DND-41 (cell line): ENCODE measurements at regions not wholly inside any gene's neighbourhood (a gene's known extent, or its start where the extent isn't known, plus 50 kb on each side); places are given as distances from the start of the nearest gene placed in this dataset.

Experiments used
- ATAC-seq: fragments of 200-7000 bp; cut with Tn5 transposase; 3 replicates; pipeline ENCODE4 v1.9.1; 2021; ENCODE audit warnings: low read depth; ENCODE audit not compliant: insufficient read depth
- DNase-seq: peaks from one replicate; pipeline ENCODE4 v3.0.0-alpha.2; 2020
- H2AFZ ChIP-seq: 2 replicates; pipeline ENCODE4 v1.6.0; 2012; ENCODE audit warnings: low read depth, low read length
- H3K27ac ChIP-seq: 2 replicates; pipeline ENCODE4 v1.5.1; 2012; ENCODE audit warnings: low read length, inconsistent platforms
- H3K27me3 ChIP-seq: fragments of 200-600 bp; sonication (generic); 2 replicates; pipeline ENCODE4 v1.6.0; 2012; ENCODE audit warnings: low read length, mild to moderate bottlenecking, inconsistent platforms; ENCODE audit not compliant: insufficient read depth, poor library complexity
- H3K36me3 ChIP-seq: 2 replicates; pipeline ENCODE4 v1.5.1; 2012; ENCODE audit warnings: low read length, inconsistent platforms; ENCODE audit not compliant: insufficient read depth
- H3K4me1 ChIP-seq: 2 replicates; pipeline ENCODE4 v1.5.1; 2012; ENCODE audit warnings: mild to moderate bottlenecking, low read length; ENCODE audit not compliant: insufficient read depth
- H3K4me2 ChIP-seq: 2 replicates; pipeline ENCODE4 v1.6.0; 2012; ENCODE audit warnings: mild to moderate bottlenecking, moderate library complexity, low read length, inconsistent platforms; ENCODE audit not compliant: insufficient read depth
- H3K4me3 ChIP-seq, 2 experiments: fragments of 200-600 bp in 1 of 2; shearing (Covaris generic) in 1 of 2; 2 replicates each; pipeline ENCODE4 v1.5.1; 2012 to 2016; ENCODE audit warnings: inconsistent platforms in 2 of 2, low read length in 2 of 2, mild to moderate bottlenecking in 2 of 2, low read depth in 1 of 2, moderate library complexity in 1 of 2
- H3K79me2 ChIP-seq: 2 replicates; pipeline ENCODE4 v1.6.0; 2012; ENCODE audit warnings: low read length, inconsistent platforms; ENCODE audit not compliant: insufficient read depth
- H3K9ac ChIP-seq: 2 replicates; pipeline ENCODE4 v1.6.0; 2012; ENCODE audit warnings: low read depth, mild to moderate bottlenecking, inconsistent platforms, low read length, moderate library complexity
- H3K9me3 ChIP-seq: 2 replicates; pipeline ENCODE4 v1.5.1; 2012; ENCODE audit warnings: low read length, moderate library complexity, mild to moderate bottlenecking, inconsistent platforms; ENCODE audit not compliant: insufficient read depth, severe bottlenecking
- H4K20me1 ChIP-seq: 2 replicates; pipeline ENCODE4 v1.6.0; 2012; ENCODE audit warnings: low read length; ENCODE audit not compliant: insufficient read depth
- EZH2 ChIP-seq: IDR thresholded peaks from 3 replicates; pipeline ENCODE4 v1.6.1; 2012; ENCODE audit warnings: borderline replicate concordance, low read depth, mild to moderate bottlenecking, moderate library complexity, low read length, inconsistent platforms; ENCODE audit not compliant: severe bottlenecking
- TF ChIP-seq, protein P1 (sequence below): IDR thresholded peaks from 2 replicates; pipeline ENCODE4 v1.5.1; 2012; ENCODE audit warnings: borderline replicate concordance, low read length, moderate library complexity, mild to moderate bottlenecking; ENCODE audit not compliant: poor library complexity, severe bottlenecking; ENCODE audit errors: extremely low read depth

DNA sequence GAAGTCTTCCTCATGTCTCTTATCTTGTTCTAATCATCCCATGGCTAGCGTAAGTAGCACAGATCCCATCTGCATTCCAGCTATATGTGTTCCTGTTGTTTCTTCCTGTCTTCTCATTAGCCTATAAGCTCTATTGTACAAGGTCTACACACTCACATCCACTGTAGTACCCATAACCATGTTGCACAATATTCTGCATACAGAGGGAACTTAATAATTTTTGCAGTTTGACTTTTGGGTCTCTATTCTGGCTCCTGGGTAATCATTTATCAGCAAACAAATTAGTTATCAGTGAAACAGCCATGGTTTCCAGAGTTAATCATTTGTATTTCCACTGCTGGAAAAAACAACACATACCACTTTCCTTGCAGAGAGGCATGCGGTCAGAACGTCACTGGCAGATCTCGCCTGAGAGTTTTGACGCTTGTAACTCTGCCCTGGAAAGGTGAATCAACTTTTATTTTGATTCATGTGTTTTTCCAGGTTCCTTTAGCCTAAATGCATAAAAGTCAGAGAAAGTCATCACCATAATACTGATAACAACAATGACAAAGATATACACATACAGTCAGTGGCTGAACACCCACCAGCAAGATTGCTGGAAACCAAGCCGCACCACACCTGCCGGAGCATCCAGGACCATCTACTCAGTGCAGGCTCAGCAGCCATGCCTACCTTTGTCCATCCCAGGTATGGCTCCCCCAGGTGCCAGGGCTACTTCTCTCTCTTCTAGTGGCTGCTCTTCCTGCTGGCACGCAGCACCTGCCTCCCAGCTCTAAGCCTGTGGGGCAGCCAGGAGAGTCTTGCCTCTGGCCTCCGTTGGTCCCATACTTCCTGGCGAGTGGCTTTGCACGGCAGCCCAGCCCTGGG lies 158.2 kb downstream of the QRSL1 start:
- DNase-seq (no peak), ATAC-seq (no peak)
- Histone ChIP-seq H3K36me3 (no peaks in the 10 kb centered on the region), H3K27me3 (peaks cover 5% of the 10 kb centered on the region), H4K20me1 (no peaks in the 10 kb centered on the region), H3K4me1 (no peaks in the 10 kb centered on the region), H2AFZ (no peak overlapping the region), H3K9ac (no peak overlapping the region), H3K9me3 (no peaks in the 10 kb centered on the region), H3K4me2 (no peak overlapping the region), H3K4me3 (no peak overlapping the region), H3K27ac (no peak overlapping the region), H3K79me2 (no peaks in the 10 kb centered on the region)
- no peak for TF ChIP-seq EZH2
- TF ChIP-seq, protein P1, sequence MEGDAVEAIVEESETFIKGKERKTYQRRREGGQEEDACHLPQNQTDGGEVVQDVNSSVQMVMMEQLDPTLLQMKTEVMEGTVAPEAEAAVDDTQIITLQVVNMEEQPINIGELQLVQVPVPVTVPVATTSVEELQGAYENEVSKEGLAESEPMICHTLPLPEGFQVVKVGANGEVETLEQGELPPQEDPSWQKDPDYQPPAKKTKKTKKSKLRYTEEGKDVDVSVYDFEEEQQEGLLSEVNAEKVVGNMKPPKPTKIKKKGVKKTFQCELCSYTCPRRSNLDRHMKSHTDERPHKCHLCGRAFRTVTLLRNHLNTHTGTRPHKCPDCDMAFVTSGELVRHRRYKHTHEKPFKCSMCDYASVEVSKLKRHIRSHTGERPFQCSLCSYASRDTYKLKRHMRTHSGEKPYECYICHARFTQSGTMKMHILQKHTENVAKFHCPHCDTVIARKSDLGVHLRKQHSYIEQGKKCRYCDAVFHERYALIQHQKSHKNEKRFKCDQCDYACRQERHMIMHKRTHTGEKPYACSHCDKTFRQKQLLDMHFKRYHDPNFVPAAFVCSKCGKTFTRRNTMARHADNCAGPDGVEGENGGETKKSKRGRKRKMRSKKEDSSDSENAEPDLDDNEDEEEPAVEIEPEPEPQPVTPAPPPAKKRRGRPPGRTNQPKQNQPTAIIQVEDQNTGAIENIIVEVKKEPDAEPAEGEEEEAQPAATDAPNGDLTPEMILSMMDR = no peak

DNA sequence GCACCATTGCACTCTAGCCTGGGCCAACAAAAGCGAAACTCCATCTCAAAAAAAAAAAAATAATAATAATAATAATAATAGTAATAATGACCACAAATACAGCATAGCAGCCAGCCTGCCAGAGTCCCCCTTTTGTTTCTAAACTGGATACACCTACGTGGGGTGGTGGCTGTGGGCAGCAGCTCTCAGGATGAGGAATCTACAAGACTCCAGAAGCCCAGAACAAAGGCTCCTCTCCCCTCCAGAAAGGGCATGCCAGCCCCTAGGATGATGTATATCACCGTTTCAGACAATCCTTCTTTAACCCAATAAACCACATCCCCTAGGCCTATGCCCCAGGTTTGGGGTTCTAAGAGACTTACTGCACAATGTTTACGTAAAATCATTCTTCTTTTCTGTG lies 155.9 kb downstream of the QRSL1 start:
- H3K4me3 ChIP-seq = no peak overlapping the region
- H3K27ac ChIP-seq = no peak overlapping the region
- H3K4me1 ChIP-seq = no peaks in the 10 kb centered on the region
- no peaks in the 10 kb centered on the region for H3K36me3 ChIP-seq
- no peak overlapping the region for H2AFZ ChIP-seq
- no peak overlapping the region for H3K4me2 ChIP-seq
- ATAC-seq = no peak
- TF ChIP-seq, protein P1 = no peak
- TF ChIP-seq EZH2 = no peak
- H3K27me3 ChIP-seq = peaks cover 1% of the 10 kb centered on the region
- H3K9me3 ChIP-seq = no peaks in the 10 kb centered on the region
- no peak for DNase-seq
- H3K9ac ChIP-seq = no peak overlapping the region
- H4K20me1 ChIP-seq = no peaks in the 10 kb centered on the region
- no peaks in the 10 kb centered on the region for H3K79me2 ChIP-seq

DNA sequence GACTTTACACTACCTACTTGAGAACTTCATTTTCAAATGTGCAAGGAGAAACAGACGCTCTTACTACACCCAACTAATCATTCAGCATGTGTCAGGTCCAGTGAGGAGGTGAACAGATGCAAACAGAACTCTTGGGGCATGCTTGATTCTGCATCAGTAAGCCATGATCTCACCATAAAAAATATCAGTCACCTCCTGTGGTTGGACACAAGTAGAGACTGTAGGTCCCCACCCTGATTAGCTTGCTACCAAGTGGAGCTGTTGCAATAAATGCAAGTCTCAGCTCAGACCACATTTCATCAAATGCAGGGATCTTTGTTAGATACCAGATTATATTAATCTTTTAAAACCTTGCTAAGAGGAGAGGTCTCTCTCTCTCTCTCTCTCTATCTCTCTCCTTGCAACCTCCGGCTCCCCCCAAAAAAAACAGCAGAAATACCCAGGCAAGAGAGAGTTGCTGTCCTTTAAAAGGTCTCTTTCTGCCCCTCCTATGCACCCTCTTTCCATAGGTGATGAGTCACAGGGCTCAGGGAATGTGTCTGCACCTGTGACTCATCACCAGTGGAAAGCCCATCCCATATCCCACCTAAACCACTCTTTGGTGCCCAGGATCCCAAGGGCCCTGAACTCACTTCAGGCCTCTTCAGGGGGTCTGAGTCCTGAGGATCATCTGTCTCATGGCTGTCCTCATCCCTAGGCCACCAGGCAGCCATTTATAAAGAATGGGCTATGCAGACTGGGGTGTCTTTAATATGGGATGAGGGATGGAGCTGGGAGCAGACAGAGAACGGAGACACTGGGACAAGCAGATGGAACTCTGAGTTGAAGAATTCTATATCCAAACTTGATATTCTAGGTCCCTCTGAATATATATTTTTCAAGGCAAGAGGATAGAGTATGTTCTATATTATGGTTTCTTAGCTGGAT lies 154.5 kb downstream of the QRSL1 start:
- DNase-seq = no peak
- Histone ChIP-seq H3K4me3 (no peak overlapping the region), H3K4me1 (no peaks in the 10 kb centered on the region), H2AFZ (no peak overlapping the region), H4K20me1 (no peaks in the 10 kb centered on the region), H3K36me3 (no peaks in the 10 kb centered on the region), H3K79me2 (no peaks in the 10 kb centered on the region), H3K27ac (no peak overlapping the region), H3K4me2 (no peak overlapping the region), H3K9ac (no peak overlapping the region), H3K27me3 (no peaks in the 10 kb centered on the region), H3K9me3 (no peaks in the 10 kb centered on the region)
- TF ChIP-seq EZH2 = no peak
- TF ChIP-seq, protein P1 = no peak
- no peak for ATAC-seq
